ENCODE measurements at regions not wholly inside any gene's neighbourhood (a gene's known extent, or its start where the extent isn't known, plus 50 kb on each side); places are given as distances from the start of the nearest gene placed in this dataset.
"Not testable (repeated sequence)": the region's sequence is repeated elsewhere in the genome, so short reads cannot be mapped to it uniquely, and the experiment has no call there.

GRCh38 chr2:193074933-193075332 lies 880.2 kb upstream of the TMEFF2 start:
- H3K36me3 Mint-ChIP-seq (ENCODE audit: low read depth) = no peaks in the 10 kb centered on the region
- no peaks in the 10 kb centered on the region for H3K4me1 Mint-ChIP-seq
- H3K9me3 Mint-ChIP-seq = peaks cover 7% of the 10 kb centered on the region
- H3K27ac Mint-ChIP-seq = no peak overlapping the region
- TF ChIP-seq CTCF (IDR thresholded peaks at IDR 0.05; ENCODE audit: unreplicated experiment in 3 of 3) = no peak
- H3K27me3 Mint-ChIP-seq (ENCODE audit: low read depth) = no peaks in the 10 kb centered on the region
- H3K4me3 Mint-ChIP-seq = no peak overlapping the region

DNA sequence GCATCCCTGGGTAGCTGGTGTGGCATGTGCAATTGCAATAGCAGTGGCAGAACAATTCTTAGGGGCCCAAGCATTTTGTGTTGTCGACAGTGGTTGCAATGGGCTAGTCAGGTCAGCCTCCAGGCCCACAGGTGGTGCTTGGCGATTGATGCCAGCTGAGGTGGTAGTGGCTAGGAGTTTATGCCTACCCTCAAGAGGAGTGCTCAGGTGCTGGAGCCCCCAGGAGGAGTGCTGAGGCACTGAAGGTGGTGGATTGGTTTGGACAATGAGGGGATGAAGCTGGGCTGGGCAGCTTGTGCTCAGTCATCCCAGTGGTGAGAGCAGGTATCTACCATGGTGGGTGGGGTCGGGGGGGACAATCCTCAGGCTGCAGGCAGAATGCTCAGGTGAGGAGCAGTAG lies 877.9 kb upstream of the TMEFF2 start:
- no peaks in the 10 kb centered on the region for H3K4me1 Mint-ChIP-seq
- TF ChIP-seq CTCF (IDR thresholded peaks at IDR 0.05; ENCODE audit: unreplicated experiment in 3 of 3) = no peak
- H3K36me3 Mint-ChIP-seq (ENCODE audit: low read depth) = no peaks in the 10 kb centered on the region
- no peak overlapping the region for H3K4me3 Mint-ChIP-seq
- H3K9me3 Mint-ChIP-seq = peaks cover 12% of the 10 kb centered on the region
- H3K27ac Mint-ChIP-seq = no peak overlapping the region
- H3K27me3 Mint-ChIP-seq (ENCODE audit: low read depth) = no peaks in the 10 kb centered on the region

GRCh38 chr2:193025556-193025955 lies 830.8 kb upstream of the TMEFF2 start:
- not testable (repeated sequence) for H3K36me3 Mint-ChIP-seq (ENCODE audit: low read depth); H3K27ac Mint-ChIP-seq; H3K4me1 Mint-ChIP-seq; H3K27me3 Mint-ChIP-seq (ENCODE audit: low read depth); H3K4me3 Mint-ChIP-seq
- peaks cover 37% of the 10 kb centered on the region for H3K9me3 Mint-ChIP-seq

DNA sequence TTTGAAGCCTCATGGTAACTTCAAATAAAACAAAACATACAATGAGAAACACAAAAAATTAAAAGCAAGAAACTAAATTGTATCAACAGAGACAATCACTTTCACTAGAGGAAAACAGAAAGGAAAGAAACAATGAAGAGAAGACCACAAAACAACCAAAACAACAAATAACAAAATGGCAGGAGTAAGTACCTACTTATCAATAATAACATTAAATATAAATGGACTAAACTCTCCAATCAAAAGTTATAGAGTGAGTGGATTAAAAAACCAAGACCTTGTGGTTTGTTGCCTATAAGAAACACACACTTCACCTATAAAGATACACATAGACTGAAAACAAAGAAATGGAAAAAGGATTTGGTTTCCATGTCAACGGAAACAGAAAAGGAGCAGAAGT lies 830.1 kb upstream of the TMEFF2 start:
- Mint-ChIP-seq H3K27ac (no peak overlapping the region), H3K4me3 (no peak overlapping the region), H3K9me3 (peaks cover 37% of the 10 kb centered on the region), H3K36me3 (ENCODE audit: low read depth) (peaks cover 4% of the 10 kb centered on the region), H3K4me1 (no peaks in the 10 kb centered on the region), H3K27me3 (ENCODE audit: low read depth) (no peaks in the 10 kb centered on the region)
- no peak for TF ChIP-seq CTCF (IDR thresholded peaks at IDR 0.05; ENCODE audit: unreplicated experiment in 3 of 3)

DNA sequence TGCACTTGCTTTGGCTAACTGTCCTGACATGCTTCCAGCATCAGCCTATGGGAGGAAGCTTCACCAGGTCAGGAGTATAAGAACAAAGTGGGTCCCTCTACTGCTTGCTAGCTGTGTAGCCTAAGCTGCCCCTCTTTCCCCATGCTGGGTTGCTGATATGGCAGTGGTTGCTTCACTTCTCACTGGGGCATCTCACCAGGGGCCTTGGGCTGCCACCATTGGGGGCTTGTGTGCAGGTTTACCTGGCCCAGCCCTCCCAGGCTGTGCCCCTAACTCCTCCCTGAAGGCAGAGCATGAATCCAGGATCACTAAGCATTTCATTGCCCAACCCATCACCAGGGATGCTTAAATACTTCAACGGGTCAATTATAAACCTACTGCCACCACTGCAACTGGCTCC lies 817.1 kb upstream of the TMEFF2 start:
- H3K4me3 Mint-ChIP-seq = no peak overlapping the region
- H3K36me3 Mint-ChIP-seq (ENCODE audit: low read depth) = no peaks in the 10 kb centered on the region
- no peaks in the 10 kb centered on the region for H3K27me3 Mint-ChIP-seq (ENCODE audit: low read depth)
- no peak overlapping the region for H3K27ac Mint-ChIP-seq
- no peaks in the 10 kb centered on the region for H3K4me1 Mint-ChIP-seq
- TF ChIP-seq CTCF (IDR thresholded peaks at IDR 0.05; ENCODE audit: unreplicated experiment in 3 of 3) = no peak
- peaks cover 3% of the 10 kb centered on the region for H3K9me3 Mint-ChIP-seq

DNA sequence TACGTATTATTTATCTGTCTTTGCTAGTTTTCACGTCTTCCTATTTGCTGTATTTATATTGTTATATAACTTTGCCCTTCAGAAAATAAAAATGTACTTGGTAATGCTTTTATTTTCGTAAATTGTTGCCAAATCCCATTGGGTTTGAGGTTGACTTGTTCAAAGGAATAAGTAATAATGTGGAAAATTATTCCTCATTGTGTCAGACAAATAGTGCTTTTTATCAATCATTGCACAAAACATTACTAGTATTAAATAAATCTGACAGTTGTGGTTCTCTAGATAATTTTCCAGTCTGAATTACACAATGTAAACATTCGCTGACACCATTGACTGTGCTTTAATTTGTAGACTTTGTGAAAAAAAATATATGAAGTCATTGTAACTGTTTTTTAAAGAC lies 798.3 kb upstream of the TMEFF2 start:
- Mint-ChIP-seq H3K36me3 (ENCODE audit: low read depth) (no peaks in the 10 kb centered on the region), H3K4me1 (no peaks in the 10 kb centered on the region), H3K9me3 (peaks cover 4% of the 10 kb centered on the region), H3K4me3 (no peak overlapping the region), H3K27ac (no peak overlapping the region), H3K27me3 (ENCODE audit: low read depth) (no peaks in the 10 kb centered on the region)
- no peak for TF ChIP-seq CTCF (IDR thresholded peaks at IDR 0.05; ENCODE audit: unreplicated experiment in 3 of 3)

DNA sequence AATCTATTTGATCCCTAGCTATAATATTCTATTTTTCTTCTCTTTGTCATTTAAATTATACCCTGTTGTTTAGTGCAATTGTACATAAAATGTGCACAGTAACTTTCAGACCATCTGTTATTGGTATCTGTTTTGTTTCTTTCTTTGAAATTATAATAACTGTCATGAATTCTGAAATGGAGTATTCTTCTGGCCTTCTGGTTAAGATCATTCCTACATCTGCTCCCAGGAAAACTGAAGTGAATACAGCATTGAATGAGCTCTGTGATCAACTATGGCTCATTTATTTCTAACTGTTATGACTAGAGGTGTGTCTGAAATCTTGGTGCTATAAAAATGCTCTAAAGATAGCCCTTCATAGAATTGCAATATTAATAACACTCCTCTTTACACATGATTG lies 788.4 kb upstream of the TMEFF2 start:
- Mint-ChIP-seq H3K4me1 (peaks cover 10% of the 10 kb centered on the region), H3K27me3 (ENCODE audit: low read depth) (peaks cover 3% of the 10 kb centered on the region), H3K36me3 (ENCODE audit: low read depth) (no peaks in the 10 kb centered on the region), H3K9me3 (no peaks in the 10 kb centered on the region), H3K4me3 (no peak overlapping the region), H3K27ac (no peak overlapping the region)
- no peak for TF ChIP-seq CTCF (IDR thresholded peaks at IDR 0.05; ENCODE audit: unreplicated experiment in 3 of 3)
